HG03025 (cell line): ENCODE measurements at regions not wholly inside any gene's neighbourhood (a gene's known extent, or its start where the extent isn't known, plus 50 kb on each side); places are given as distances from the start of the nearest gene placed in this dataset.

Source experiments
- ATAC-seq: cut with Tn5 transposase; IDR thresholded peaks from one replicate; pipeline ENCODE4 v1.9.1; 2021; ENCODE audit warnings: mild to moderate bottlenecking, moderate library complexity; ENCODE audit not compliant: unreplicated experiment, low FRiP score

- no peak for ATAC-seq
Observed at GRCh38 chr4:20504146-20504545, 196.1 kb upstream of the PACRGL start.

GRCh38 chr4:20505927-20506326 lies 194.3 kb upstream of the PACRGL start:
- no peak for ATAC-seq

- no peak for ATAC-seq
Observed at GRCh38 chr4:20506827-20507226, 193.4 kb upstream of the PACRGL start.

GRCh38 chr4:20509315-20509714 lies 190.9 kb upstream of the PACRGL start:
- no peak for ATAC-seq

GRCh38 chr4:20512033-20512792 lies 188.0 kb upstream of the PACRGL start:
- no peak for ATAC-seq

- ATAC-seq = no peak
Observed at GRCh38 chr4:20512985-20513384, 187.3 kb upstream of the PACRGL start.

GRCh38 chr4:20520901-20521300 lies 179.4 kb upstream of the PACRGL start:
- no peak for ATAC-seq

- ATAC-seq = no peak
Observed at GRCh38 chr4:20528508-20528907, 171.8 kb upstream of the PACRGL start.

GRCh38 chr4:20529691-20530090 lies 170.6 kb upstream of the PACRGL start:
- no peak for ATAC-seq

- ATAC-seq = no peak
Observed at GRCh38 chr4:20532116-20532790, 168.0 kb upstream of the PACRGL start.

- ATAC-seq = no peak
Observed at GRCh38 chr4:20532871-20533870, 167.1 kb upstream of the PACRGL start.

- no peak for ATAC-seq
Observed at GRCh38 chr4:20538905-20539304, 161.4 kb upstream of the PACRGL start.

GRCh38 chr4:20543131-20543530 lies 157.1 kb upstream of the PACRGL start:
- no peak for ATAC-seq

GRCh38 chr4:20544645-20545044 lies 155.6 kb upstream of the PACRGL start:
- ATAC-seq = no peak

GRCh38 chr4:20552004-20552403 lies 148.3 kb upstream of the PACRGL start:
- no peak for ATAC-seq

- ATAC-seq = no peak
Observed at GRCh38 chr4:20554134-20554533, 146.1 kb upstream of the PACRGL start.

- no peak for ATAC-seq
Observed at GRCh38 chr4:20565075-20565721, 135.1 kb upstream of the PACRGL start.

GRCh38 chr4:20570981-20571715 lies 129.1 kb upstream of the PACRGL start:
- ATAC-seq = no peak

- no peak for ATAC-seq
Observed at GRCh38 chr4:20572976-20573375, 127.3 kb upstream of the PACRGL start.

- ATAC-seq = no peak
Observed at GRCh38 chr4:20574986-20575385, 125.3 kb upstream of the PACRGL start.
